HAP-1 (cell line): ENCODE measurements at regions not wholly inside any gene's neighbourhood (a gene's known extent, or its start where the extent isn't known, plus 50 kb on each side); places are given as distances from the start of the nearest gene placed in this dataset.
"Not testable (repeated sequence)": the region's sequence is repeated elsewhere in the genome, so short reads cannot be mapped to it uniquely, and the experiment has no call there.

Experiments used
- DNase-seq, 2 experiments: peaks; one replicate each; pipeline ENCODE4 v3.0.0-alpha.2; 2016 to 2020; ENCODE audit warnings: low spot score in 2 of 2
- H3K27me3 ChIP-seq: fragments of 250-450 bp; sonication (Bioruptor Pico); 2 replicates; pipeline ENCODE4 v1.5.1; 2020; ENCODE audit warnings: low read depth, mild to moderate bottlenecking, moderate library complexity
- H3K36me3 ChIP-seq: fragments of 250-450 bp; sonication (Bioruptor Pico); replicated peaks from 2 replicates; pipeline ENCODE4 v1.5.1; 2020; ENCODE audit warnings: mild to moderate bottlenecking
- H3K4me1 ChIP-seq: fragments of 250-450 bp; sonication (Bioruptor Pico); 2 replicates; pipeline ENCODE4 v1.5.1; 2020; ENCODE audit warnings: mild to moderate bottlenecking
- H3K4me3 ChIP-seq: fragments of 250-450 bp; sonication (Bioruptor Pico); 2 replicates; pipeline ENCODE4 v1.5.1; 2020; ENCODE audit warnings: mild to moderate bottlenecking, moderate library complexity
- H3K9me3 ChIP-seq: fragments of 250-450 bp; sonication (Bioruptor Pico); 2 replicates; pipeline ENCODE4 v1.5.1; 2020; ENCODE audit warnings: mild to moderate bottlenecking, moderate library complexity
- in situ Hi-C: fragments of 300-500 bp; cut with MboI; formaldehyde crosslinking; loops from 3 replicates; pipeline ENCODE4 v1.14.3; 2020; ENCODE audit warnings: low sequenced_read_pairs, inconsistent platforms, mixed read lengths

GRCh38 chr2:216981951-216982350, 122.1 kb upstream of the TNP1 start:
- H3K4me1 ChIP-seq, in situ Hi-C loops, H3K36me3 ChIP-seq, H3K9me3 ChIP-seq, H3K4me3 ChIP-seq, DNase-seq, H3K27me3 ChIP-seq: not testable (repeated sequence)

GRCh38 chr2:216980510-216980909, 120.6 kb upstream of the TNP1 start:
- H3K36me3 ChIP-seq, DNase-seq, H3K9me3 ChIP-seq, H3K4me3 ChIP-seq, H3K27me3 ChIP-seq, in situ Hi-C loops, H3K4me1 ChIP-seq: not testable (repeated sequence)

- DNase-seq, result no peak
- in situ Hi-C loops, result no loop called here
- H3K4me3 ChIP-seq, result no peak overlapping the region
- no peaks in the 10 kb centered on the region for H3K36me3 ChIP-seq
- H3K27me3 ChIP-seq, result 0 out of 2 replicates have a peak, but pooled peaks cover 4% of the 10 kb centered on the region
- no peaks in the 10 kb centered on the region for H3K4me1 ChIP-seq
- no peaks in the 10 kb centered on the region for H3K9me3 ChIP-seq
Observed at GRCh38 chr2:216974321-216975302, 114.7 kb upstream of the TNP1 start.

- no peaks in the 10 kb centered on the region for H3K4me1 ChIP-seq
- DNase-seq, result no peak
- H3K4me3 ChIP-seq, result no peak overlapping the region
- H3K9me3 ChIP-seq, result no peaks in the 10 kb centered on the region
- H3K27me3 ChIP-seq, result 0 out of 2 replicates have a peak, but pooled peaks cover 4% of the 10 kb centered on the region
- no peaks in the 10 kb centered on the region for H3K36me3 ChIP-seq
- in situ Hi-C loops, result no loop called here
Observed at GRCh38 chr2:216971593-216971992, 111.7 kb upstream of the TNP1 start.

GRCh38 chr2:216970359-216970915, 110.6 kb upstream of the TNP1 start:
- in situ Hi-C loops, result no loop called here
- Histone ChIP-seq H3K27me3 (0 out of 2 replicates have a peak, but pooled peaks cover 4% of the 10 kb centered on the region), H3K9me3 (no peaks in the 10 kb centered on the region), H3K4me3 (no peak overlapping the region), H3K36me3 (no peaks in the 10 kb centered on the region), H3K4me1 (no peaks in the 10 kb centered on the region)
- no peak for DNase-seq

- DNase-seq, result no peak
- Histone ChIP-seq H3K27me3 (0 out of 2 replicates have a peak, but pooled peaks cover 4% of the 10 kb centered on the region), H3K4me1 (no peaks in the 10 kb centered on the region), H3K9me3 (no peaks in the 10 kb centered on the region), H3K4me3 (no peak overlapping the region), H3K36me3 (no peaks in the 10 kb centered on the region)
- in situ Hi-C loops, result no loop called here
Observed at GRCh38 chr2:216967889-216968288, 108.0 kb upstream of the TNP1 start.

- H3K36me3 ChIP-seq, result no peaks in the 10 kb centered on the region
- no peaks in the 10 kb centered on the region for H3K9me3 ChIP-seq
- no peaks in the 10 kb centered on the region for H3K27me3 ChIP-seq
- in situ Hi-C loops, result no loop called here
- no peaks in the 10 kb centered on the region for H3K4me1 ChIP-seq
- DNase-seq, result no peak
- no peak overlapping the region for H3K4me3 ChIP-seq
Observed at GRCh38 chr2:216960671-216961268, 100.9 kb upstream of the TNP1 start.

- H3K9me3 ChIP-seq, result no peaks in the 10 kb centered on the region
- in situ Hi-C loops, result no loop called here
- H3K4me1 ChIP-seq, result no peaks in the 10 kb centered on the region
- no peak for DNase-seq
- H3K27me3 ChIP-seq, result no peaks in the 10 kb centered on the region
- H3K4me3 ChIP-seq, result no peak overlapping the region
- H3K36me3 ChIP-seq, result no peaks in the 10 kb centered on the region
Observed at GRCh38 chr2:216959433-216959832, 99.6 kb upstream of the TNP1 start.

GRCh38 chr2:216956820-216957493, 97.1 kb upstream of the TNP1 start:
- in situ Hi-C loops, result no loop called here
- Histone ChIP-seq H3K27me3 (no peaks in the 10 kb centered on the region), H3K36me3 (no peaks in the 10 kb centered on the region), H3K4me3 (no peak overlapping the region), H3K4me1 (no peaks in the 10 kb centered on the region), H3K9me3 (no peaks in the 10 kb centered on the region)
- no peak for DNase-seq

- H3K4me3 ChIP-seq, result no peak overlapping the region
- no peaks in the 10 kb centered on the region for H3K36me3 ChIP-seq
- no peaks in the 10 kb centered on the region for H3K9me3 ChIP-seq
- DNase-seq, result no peak
- no peaks in the 10 kb centered on the region for H3K27me3 ChIP-seq
- no peaks in the 10 kb centered on the region for H3K4me1 ChIP-seq
- in situ Hi-C loops, result no loop called here
Observed at GRCh38 chr2:216951171-216951570, 91.3 kb upstream of the TNP1 start.

GRCh38 chr2:216950547-216950946, 90.7 kb upstream of the TNP1 start:
- Histone ChIP-seq H3K4me1 (no peaks in the 10 kb centered on the region), H3K27me3 (no peaks in the 10 kb centered on the region), H3K9me3 (no peaks in the 10 kb centered on the region), H3K4me3 (no peak overlapping the region), H3K36me3 (no peaks in the 10 kb centered on the region)
- in situ Hi-C loops, result no loop called here
- DNase-seq, result no peak

GRCh38 chr2:216949700-216950413, 90.0 kb upstream of the TNP1 start:
- no peaks in the 10 kb centered on the region for H3K4me1 ChIP-seq
- no peak overlapping the region for H3K4me3 ChIP-seq
- in situ Hi-C loops, result no loop called here
- H3K9me3 ChIP-seq, result no peaks in the 10 kb centered on the region
- no peak for DNase-seq
- no peaks in the 10 kb centered on the region for H3K27me3 ChIP-seq
- no peaks in the 10 kb centered on the region for H3K36me3 ChIP-seq

- no peaks in the 10 kb centered on the region for H3K9me3 ChIP-seq
- H3K27me3 ChIP-seq, result no peaks in the 10 kb centered on the region
- DNase-seq, result no peak
- H3K4me3 ChIP-seq, result no peak overlapping the region
- H3K4me1 ChIP-seq, result no peaks in the 10 kb centered on the region
- in situ Hi-C loops, result no loop called here
- no peaks in the 10 kb centered on the region for H3K36me3 ChIP-seq
Observed at GRCh38 chr2:216947055-216947454, 87.2 kb upstream of the TNP1 start.
